H9 (cell line): ENCODE measurements at regions not wholly inside any gene's neighbourhood (a gene's known extent, or its start where the extent isn't known, plus 50 kb on each side); places are given as distances from the start of the nearest gene placed in this dataset.

ENCODE experiments used
- DNase-seq: peaks from one replicate; pipeline ENCODE4 v3.0.0-alpha.2; 2017
- H2AFZ ChIP-seq: one replicate; pipeline ENCODE4 v1.6.1; 2013; ENCODE audit warnings: mild to moderate bottlenecking, low read length, control low read depth, moderate library complexity
- H2AK5ac ChIP-seq: 2 replicates; pipeline ENCODE4 v1.6.1; 2013; ENCODE audit warnings: low read length, control low read depth, mixed read lengths; ENCODE audit not compliant: insufficient read length
- H2BK120ac ChIP-seq: one replicate; pipeline ENCODE4 v1.6.1; 2013; ENCODE audit warnings: low read depth, mild to moderate bottlenecking, low read length, control low read depth, inconsistent platforms; ENCODE audit not compliant: poor library complexity, severe bottlenecking
- H2BK12ac ChIP-seq: 2 replicates; pipeline ENCODE4 v1.6.1; 2013; ENCODE audit warnings: low read length, control low read depth, mixed read lengths, low read depth; ENCODE audit not compliant: insufficient read length
- H2BK15ac ChIP-seq: 2 replicates; pipeline ENCODE4 v1.6.1; 2013; ENCODE audit warnings: low read depth, low read length, control low read depth
- H2BK20ac ChIP-seq: one replicate; pipeline ENCODE4 v1.6.1; 2013; ENCODE audit warnings: low read depth, mild to moderate bottlenecking, low read length, control low read depth, inconsistent platforms; ENCODE audit not compliant: poor library complexity, severe bottlenecking
- H2BK5ac ChIP-seq: 2 replicates; pipeline ENCODE4 v1.6.1; 2013; ENCODE audit warnings: low read length, control low read depth, mixed read lengths; ENCODE audit not compliant: insufficient read length
- H3K14ac ChIP-seq: 2 replicates; pipeline ENCODE4 v1.6.1; 2013; ENCODE audit warnings: low read length, control low read depth; ENCODE audit not compliant: insufficient read depth
- H3K18ac ChIP-seq: 2 replicates; pipeline ENCODE4 v1.6.1; 2013; ENCODE audit warnings: low read depth, mild to moderate bottlenecking, mixed read lengths, low read length, control low read depth; ENCODE audit not compliant: insufficient read length
- H3K23ac ChIP-seq: 2 replicates; pipeline ENCODE4 v1.6.1; 2013; ENCODE audit warnings: low read length, control low read depth, mixed read lengths, low read depth; ENCODE audit not compliant: insufficient read length
- H3K23me2 ChIP-seq: 2 replicates; pipeline ENCODE4 v1.6.1; 2013; ENCODE audit warnings: low read depth, mild to moderate bottlenecking, mixed read lengths, low read length, control low read depth; ENCODE audit not compliant: insufficient read length, poor library complexity, severe bottlenecking
- H3K27ac ChIP-seq: 2 replicates; pipeline ENCODE4 v1.5.1; 2013; ENCODE audit warnings: low read length, control low read depth, mixed read lengths, low read depth; ENCODE audit not compliant: insufficient read length
- H3K27me3 ChIP-seq: 2 replicates; pipeline ENCODE4 v1.6.1; 2013; ENCODE audit warnings: low read length, control low read depth, inconsistent platforms; ENCODE audit not compliant: insufficient read depth
- H3K4ac ChIP-seq: 2 replicates; pipeline ENCODE4 v1.6.1; 2013; ENCODE audit warnings: low read depth, mild to moderate bottlenecking, control low read depth, inconsistent platforms, low read length, moderate library complexity
- H3K4me1 ChIP-seq: 2 replicates; pipeline ENCODE4 v1.6.1; 2013; ENCODE audit warnings: low read length, control low read depth, inconsistent platforms; ENCODE audit not compliant: insufficient read depth
- H3K4me2 ChIP-seq: 2 replicates; pipeline ENCODE4 v1.6.1; 2013; ENCODE audit warnings: low read length, control low read depth, mixed read lengths; ENCODE audit not compliant: insufficient read length, insufficient read depth
- H3K56ac ChIP-seq: 2 replicates; pipeline ENCODE4 v1.6.1; 2013; ENCODE audit warnings: low read depth, mild to moderate bottlenecking, mixed read lengths, low read length, control low read depth; ENCODE audit not compliant: insufficient read length
- H3K79me1 ChIP-seq: 2 replicates; pipeline ENCODE4 v1.6.1; 2013; ENCODE audit warnings: low read depth, mild to moderate bottlenecking, moderate library complexity, low read length, control low read depth, inconsistent platforms; ENCODE audit not compliant: insufficient read depth, poor library complexity, severe bottlenecking
- H3K79me2 ChIP-seq: 2 replicates; pipeline ENCODE4 v1.6.1; 2013; ENCODE audit warnings: low read length, control low read depth, inconsistent platforms; ENCODE audit not compliant: insufficient read depth
- H3K9ac ChIP-seq: 2 replicates; pipeline ENCODE4 v1.6.1; 2013; ENCODE audit warnings: low read length, control low read depth, mixed read lengths; ENCODE audit not compliant: insufficient read length; ENCODE audit errors: extremely low read depth
- H3K9me3 ChIP-seq: one replicate; pipeline ENCODE4 v1.6.1; 2013; ENCODE audit warnings: low read depth, low read length, inconsistent platforms; ENCODE audit not compliant: control insufficient read depth
- H3T11ph ChIP-seq: one replicate; pipeline ENCODE4 v1.6.1; 2013; ENCODE audit warnings: mild to moderate bottlenecking, low read length, control low read depth, inconsistent platforms
- H4K20me1 ChIP-seq: one replicate; pipeline ENCODE4 v1.6.1; 2013; ENCODE audit not compliant: control insufficient read depth, insufficient read length, insufficient read depth
- H4K5ac ChIP-seq: 2 replicates; pipeline ENCODE4 v1.6.1; 2013; ENCODE audit warnings: low read depth, mild to moderate bottlenecking, mixed read lengths, low read length, control low read depth; ENCODE audit not compliant: insufficient read length
- H4K8ac ChIP-seq: replicated peaks from 2 replicates; pipeline ENCODE4 v1.6.1; 2013; ENCODE audit warnings: low read length, control low read depth, mixed read lengths, low read depth; ENCODE audit not compliant: insufficient read length
- H4K91ac ChIP-seq: 2 replicates; pipeline ENCODE4 v1.6.1; 2013; ENCODE audit warnings: low read depth, mild to moderate bottlenecking, moderate library complexity, mixed read lengths, low read length, control low read depth; ENCODE audit not compliant: insufficient read length
- H3K27ac Mint-ChIP-seq, 3 experiments: 2 replicates in 2 of 3; 3 replicates in 1 of 3; pipeline ENCODE4 v1.8.0; 2020 to 2021; ENCODE audit warnings: mixed read lengths in 3 of 3, mild to moderate bottlenecking in 1 of 3, moderate library complexity in 1 of 3
- H3K27me3 Mint-ChIP-seq: 2 replicates; pipeline ENCODE4 v1.8.0; 2021; ENCODE audit warnings: low read depth, mild to moderate bottlenecking, moderate library complexity, mixed read lengths
- H3K36me3 Mint-ChIP-seq, 3 experiments: 2 replicates in 2 of 3; 3 replicates in 1 of 3; pipeline ENCODE4 v1.8.0; 2020 to 2021; ENCODE audit warnings: low read depth in 3 of 3, mixed read lengths in 3 of 3; ENCODE audit not compliant: insufficient read depth in 1 of 3
- H3K4me1 Mint-ChIP-seq, 2 experiments: 2 replicates each; pipeline ENCODE4 v1.8.0; 2020; ENCODE audit warnings: mixed read lengths in 2 of 2
- H3K4me3 Mint-ChIP-seq, 2 experiments: 2 replicates in 1 of 2; 3 replicates in 1 of 2; pipeline ENCODE4 v1.8.0; 2020 to 2021; ENCODE audit warnings: mild to moderate bottlenecking in 2 of 2, mixed read lengths in 2 of 2, moderate library complexity in 1 of 2
- H3K9me3 Mint-ChIP-seq, 2 experiments: 2 replicates in 1 of 2; 3 replicates in 1 of 2; pipeline ENCODE4 v1.8.0; 2020; ENCODE audit warnings: mild to moderate bottlenecking in 2 of 2, mixed read lengths in 2 of 2, moderate library complexity in 1 of 2
- WGBS: extraction: QIAGEN DNeasy Blood & Tissue Kit; methylation state at CpG from one replicate; pipeline ENCODE4 v1.1.7; 2013; ENCODE audit warnings: missing lambda C conversion rate, low lambda C conversion rate, mixed read lengths; ENCODE audit not compliant: insufficient read length; ENCODE audit errors: extremely low coverage; 5-methylcytosine and 5-hydroxymethylcytosine counted together
- TF ChIP-seq, protein P1 (sequence below): fragments of 200-600 bp; sonication (generic); conservative IDR thresholded peaks from 3 replicates; pipeline ENCODE4 v1.8.0; 2021; ENCODE audit warnings: antibody characterized with exemption, mild to moderate bottlenecking

DNA sequence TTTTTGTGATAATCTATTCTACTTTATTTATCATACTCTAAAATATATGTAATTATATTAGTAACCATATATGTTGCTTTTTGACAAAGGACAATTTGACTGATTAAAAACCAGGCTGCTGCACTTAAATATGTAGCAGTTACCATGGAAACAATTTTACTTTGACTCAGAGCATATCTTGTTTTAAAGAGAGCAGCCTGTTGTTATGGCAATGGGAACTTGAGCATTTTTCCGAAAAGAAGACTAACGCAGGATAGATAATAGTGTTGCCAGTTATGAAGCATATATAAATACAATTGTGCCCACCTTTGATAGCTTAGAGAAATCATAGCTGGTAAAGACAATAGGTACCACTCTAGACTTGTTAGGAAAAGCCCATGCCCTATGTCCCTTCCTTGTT lies 283.0 kb downstream of the GASK1B start:
- Histone ChIP-seq H3K4ac (no peak overlapping the region), H3K27me3 (no peaks in the 10 kb centered on the region), H2AK5ac (no peak overlapping the region), H3K4me2 (no peak overlapping the region), H2AFZ (no peak overlapping the region), H3K14ac (no peak overlapping the region), H3K18ac (no peak overlapping the region), H3K56ac (no peak overlapping the region), H4K91ac (no peak overlapping the region), H2BK120ac (no peak overlapping the region), H3K79me1 (no peaks in the 10 kb centered on the region), H3K4me1 (no peaks in the 10 kb centered on the region), H2BK20ac (no peak overlapping the region), H3K79me2 (no peaks in the 10 kb centered on the region), H2BK5ac (no peak overlapping the region), H3K9ac (no peak overlapping the region), H3K23ac (no peak overlapping the region), H4K5ac (no peak overlapping the region), H4K8ac (no peak overlapping the region), H2BK15ac (no peak overlapping the region), H4K20me1 (no peaks in the 10 kb centered on the region), H3K23me2 (no peaks in the 10 kb centered on the region), H3T11ph (no peak overlapping the region), H2BK12ac (no peak overlapping the region), H3K27ac (no peak overlapping the region), H3K9me3 (no peaks in the 10 kb centered on the region)
- H3K27me3 Mint-ChIP-seq: no peaks in the 10 kb centered on the region
- H3K9me3 Mint-ChIP-seq: no peaks in the 10 kb centered on the region
- H3K27ac Mint-ChIP-seq: no peak overlapping the region
- WGBS: no CpG with 5 or more reads among the region's 2 CpGs
- TF ChIP-seq, protein P1, sequence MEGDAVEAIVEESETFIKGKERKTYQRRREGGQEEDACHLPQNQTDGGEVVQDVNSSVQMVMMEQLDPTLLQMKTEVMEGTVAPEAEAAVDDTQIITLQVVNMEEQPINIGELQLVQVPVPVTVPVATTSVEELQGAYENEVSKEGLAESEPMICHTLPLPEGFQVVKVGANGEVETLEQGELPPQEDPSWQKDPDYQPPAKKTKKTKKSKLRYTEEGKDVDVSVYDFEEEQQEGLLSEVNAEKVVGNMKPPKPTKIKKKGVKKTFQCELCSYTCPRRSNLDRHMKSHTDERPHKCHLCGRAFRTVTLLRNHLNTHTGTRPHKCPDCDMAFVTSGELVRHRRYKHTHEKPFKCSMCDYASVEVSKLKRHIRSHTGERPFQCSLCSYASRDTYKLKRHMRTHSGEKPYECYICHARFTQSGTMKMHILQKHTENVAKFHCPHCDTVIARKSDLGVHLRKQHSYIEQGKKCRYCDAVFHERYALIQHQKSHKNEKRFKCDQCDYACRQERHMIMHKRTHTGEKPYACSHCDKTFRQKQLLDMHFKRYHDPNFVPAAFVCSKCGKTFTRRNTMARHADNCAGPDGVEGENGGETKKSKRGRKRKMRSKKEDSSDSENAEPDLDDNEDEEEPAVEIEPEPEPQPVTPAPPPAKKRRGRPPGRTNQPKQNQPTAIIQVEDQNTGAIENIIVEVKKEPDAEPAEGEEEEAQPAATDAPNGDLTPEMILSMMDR: no peak
- DNase-seq: no peak
- H3K4me1 Mint-ChIP-seq: peaks cover 7 to 11% of the 10 kb centered on the region in 2 experiments; a peak in 3 of 4 replicates
- no peaks in the 10 kb centered on the region for H3K36me3 Mint-ChIP-seq
- no peak overlapping the region for H3K4me3 Mint-ChIP-seq
